HuH-7.5 (cell line): ENCODE measurements at regions not wholly inside any gene's neighbourhood (a gene's known extent, or its start where the extent isn't known, plus 50 kb on each side); places are given as distances from the start of the nearest gene placed in this dataset.
"Not testable (repeated sequence)": the region's sequence is repeated elsewhere in the genome, so short reads cannot be mapped to it uniquely, and the experiment has no call there.

ENCODE experiments used
- DNase-seq: peaks from one replicate; pipeline ENCODE4 v3.0.0; 2011; ENCODE audit warnings: low spot score

GRCh38 chr2:120531863-120532600, 186.1 kb downstream of the INHBB start:
- no peak for DNase-seq

- no peak for DNase-seq
Measured at GRCh38 chr2:120533625-120534024, 187.7 kb downstream of the INHBB start.

DNA sequence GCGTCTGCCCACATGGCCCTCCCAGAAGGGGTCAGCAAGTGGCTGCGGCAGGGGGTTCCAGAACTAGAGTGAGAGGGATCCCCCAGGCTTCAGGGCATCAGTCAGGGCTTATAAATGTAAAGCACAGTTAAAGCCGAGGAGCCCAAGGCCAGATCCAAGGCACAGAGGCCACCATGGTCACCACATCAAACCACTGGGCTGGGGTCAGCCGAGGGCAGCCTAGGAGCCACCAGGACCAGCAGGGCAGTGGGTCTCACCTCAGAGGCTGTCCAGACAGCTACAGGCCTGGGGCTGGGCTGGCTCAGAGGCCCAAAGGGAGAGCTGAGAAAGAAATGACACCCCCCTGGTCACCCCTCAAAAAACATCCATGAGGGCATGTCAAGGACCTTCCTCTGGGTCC, 188.5 kb downstream of the INHBB start:
- no peak for DNase-seq

DNA sequence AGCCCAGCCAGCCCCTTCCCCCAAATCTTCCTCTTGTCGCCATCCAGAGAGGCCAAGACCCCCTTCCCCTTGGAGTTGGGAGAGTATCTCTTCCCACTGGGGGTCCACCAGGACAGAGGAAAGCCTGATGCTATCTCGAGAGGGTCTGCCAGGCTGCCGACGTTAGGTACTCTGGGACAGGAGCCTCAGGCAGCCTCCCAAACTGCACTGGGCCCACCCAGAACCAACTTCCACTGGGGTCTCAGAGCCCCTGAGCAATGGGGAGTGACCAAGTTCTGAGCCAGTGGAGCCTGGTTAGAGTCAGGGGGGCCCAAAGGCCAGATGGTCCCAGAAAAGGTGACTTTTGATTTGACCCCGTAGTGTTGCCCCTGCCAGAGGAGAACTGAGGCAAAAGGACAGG, 189.1 kb downstream of the INHBB start:
- DNase-seq: no peak

GRCh38 chr2:120536141-120536540, 190.2 kb downstream of the INHBB start:
- no peak for DNase-seq

- no peak for DNase-seq
Measured at GRCh38 chr2:120538691-120539423, 192.9 kb downstream of the INHBB start.

DNA sequence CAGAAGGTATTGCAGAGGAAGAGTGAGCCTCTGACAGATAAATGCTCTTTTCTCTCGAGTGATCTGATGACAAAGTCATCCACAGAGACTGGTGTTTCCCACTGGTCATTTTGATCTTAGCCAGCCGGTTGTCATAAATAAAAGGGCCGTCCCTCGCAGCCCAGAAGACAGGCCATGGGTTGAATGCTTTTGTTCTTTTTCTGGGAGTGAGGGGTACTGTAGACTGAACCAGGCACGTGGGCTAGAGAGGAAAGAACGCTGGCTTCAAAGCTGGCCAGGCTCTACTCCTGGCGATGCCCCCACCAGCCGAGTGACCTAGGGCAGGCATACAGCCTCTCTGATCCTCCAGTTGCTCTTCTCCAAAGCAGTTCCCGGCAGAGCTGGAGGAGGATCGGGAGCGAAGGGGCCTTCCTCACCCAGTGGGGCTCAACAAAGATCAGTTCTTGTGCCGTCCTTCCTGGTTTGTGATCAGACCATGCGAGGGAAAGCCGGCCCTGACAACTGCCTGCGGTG, 193.5 kb downstream of the INHBB start:
- no peak for DNase-seq

DNA sequence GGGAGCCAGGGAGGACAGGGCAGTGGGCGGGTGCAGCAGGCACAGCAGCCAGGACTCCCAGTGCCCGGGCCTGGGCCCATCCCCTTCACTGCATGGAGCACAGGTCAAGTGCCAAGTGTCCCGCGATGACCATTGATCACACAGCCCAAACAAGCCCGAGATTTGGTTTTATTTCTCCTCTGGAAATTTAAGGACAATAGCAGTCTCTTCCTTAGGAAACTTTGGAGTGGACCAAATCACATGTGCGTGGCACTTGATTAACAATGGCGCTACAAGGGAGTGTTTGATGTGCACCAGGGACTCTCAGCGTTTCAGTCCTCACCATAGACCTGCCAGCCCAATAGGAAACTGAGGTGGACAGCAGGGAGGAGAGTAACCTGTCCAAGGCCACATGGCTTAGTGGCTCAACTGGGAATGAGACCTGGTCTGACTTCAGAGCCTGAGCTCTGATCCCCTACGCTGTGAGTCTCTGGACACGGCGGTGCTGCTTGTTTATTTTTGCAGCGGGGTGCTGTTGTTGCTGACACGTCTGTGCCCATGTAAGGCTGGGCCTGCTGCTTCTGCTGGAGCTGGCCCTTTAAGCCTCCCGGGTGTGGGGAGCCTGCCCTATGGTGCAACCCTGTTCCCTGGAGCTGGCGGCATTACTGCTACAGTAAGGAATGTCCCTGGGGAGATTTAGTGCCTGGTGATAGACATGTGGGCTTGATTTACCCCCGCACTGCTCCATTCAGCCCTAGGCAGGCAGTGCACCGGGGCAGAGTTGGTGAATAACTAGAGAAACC, 194.2 kb downstream of the INHBB start:
- DNase-seq: peak; percentile 75

DNA sequence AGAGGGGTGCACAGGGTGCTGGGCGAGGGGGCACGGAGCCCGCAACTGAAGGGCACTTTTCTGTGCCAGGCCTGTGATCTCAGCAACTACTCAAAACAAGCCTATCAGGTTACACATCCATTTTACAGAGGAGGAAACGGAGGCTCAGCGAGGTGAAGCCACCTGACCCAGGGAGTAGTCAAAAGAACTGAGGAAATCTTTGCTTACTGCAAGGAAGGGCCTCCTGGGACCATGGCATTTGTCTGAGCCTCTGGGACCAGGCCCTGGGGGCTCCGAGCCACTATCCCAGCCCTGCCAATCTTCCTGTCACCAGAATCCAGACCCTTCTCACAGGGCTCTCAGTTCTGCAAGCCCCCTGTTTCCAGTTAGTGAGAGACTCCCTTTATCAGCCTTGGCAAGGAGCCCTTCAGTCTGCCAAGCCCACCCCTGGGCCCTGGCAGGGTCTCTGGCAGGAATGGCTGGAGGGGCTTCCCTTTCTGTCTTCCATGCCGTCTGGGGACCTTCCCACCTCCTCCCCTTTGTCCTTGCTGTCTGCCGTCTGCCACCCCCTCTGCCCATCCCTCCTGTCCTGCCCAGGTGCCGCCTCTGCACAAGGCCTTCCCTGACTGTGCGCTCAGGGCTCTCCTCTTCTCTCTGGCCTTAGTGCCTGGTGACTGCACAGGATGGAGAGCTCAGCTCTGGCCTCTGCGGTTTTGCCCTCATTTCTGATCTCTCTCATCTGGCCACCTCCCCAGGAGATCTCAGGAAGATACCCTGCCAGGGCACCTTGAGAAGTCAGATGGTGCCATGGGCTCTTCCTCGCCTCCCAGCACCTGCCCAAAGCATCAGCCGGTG, 194.7 kb upstream of the GLI2 start:
- no peak for DNase-seq

DNA sequence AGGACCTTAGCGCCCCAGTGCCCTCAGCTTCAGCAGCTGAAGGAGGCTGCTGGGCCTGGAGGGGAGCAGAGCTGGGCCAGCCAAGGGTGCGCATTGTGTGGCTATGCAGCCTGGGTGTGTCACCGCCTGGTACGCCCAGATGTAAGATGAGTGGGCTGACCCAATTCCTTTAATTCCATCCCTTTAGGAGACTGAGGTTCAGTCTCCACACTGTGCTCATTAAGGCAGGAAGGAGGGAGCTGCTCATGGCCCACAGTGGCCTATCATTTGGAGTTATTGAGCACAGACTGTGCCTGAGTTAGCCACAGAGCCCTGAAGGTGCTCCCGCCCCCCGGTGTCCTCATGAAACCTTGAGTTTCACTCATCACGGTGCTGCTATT, 194.1 kb upstream of the GLI2 start:
- no peak for DNase-seq

- DNase-seq: no peak
Measured at GRCh38 chr2:120541972-120542670, 193.5 kb upstream of the GLI2 start.

GRCh38 chr2:120542911-120543527, 192.6 kb upstream of the GLI2 start:
- DNase-seq: no peak

DNA sequence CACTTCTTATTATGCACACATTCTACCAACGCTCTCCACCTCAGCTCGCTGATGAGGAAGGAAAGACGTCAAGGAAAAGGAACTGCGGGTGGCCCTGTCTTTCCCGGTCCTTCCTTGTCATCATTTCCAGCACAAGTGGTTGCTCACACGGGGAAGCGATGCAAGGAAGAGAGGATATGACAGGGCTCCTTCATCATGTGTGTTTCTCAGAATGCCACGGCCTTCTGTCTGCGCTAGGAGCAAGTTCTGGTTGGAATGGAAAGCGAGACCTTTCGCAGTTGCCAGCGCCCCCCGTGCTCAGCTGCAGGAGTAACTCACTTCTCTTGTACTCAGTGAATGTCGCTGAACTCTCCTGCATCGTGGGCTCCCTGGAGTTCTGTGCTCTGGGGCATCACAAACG, 191.8 kb upstream of the GLI2 start:
- no peak for DNase-seq

DNA sequence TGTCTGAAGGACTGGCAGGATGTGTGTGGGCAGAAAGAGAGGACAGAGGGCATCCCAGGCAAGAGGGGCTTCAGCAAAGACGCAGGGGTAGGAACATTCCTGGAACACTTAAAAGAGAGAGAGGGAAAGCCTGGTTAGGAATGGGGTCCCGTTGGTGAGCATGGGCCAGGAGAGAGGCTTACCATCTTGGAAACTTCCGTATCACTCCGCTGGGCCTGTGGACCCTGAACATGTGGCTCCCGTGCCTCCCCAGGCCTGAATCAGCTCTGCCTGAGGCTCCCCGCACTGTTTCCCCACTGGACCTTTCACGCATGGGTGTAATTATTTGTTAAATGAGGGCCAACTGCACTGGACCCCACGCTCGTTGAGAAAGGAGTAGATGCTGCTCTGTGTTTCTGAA, 191.1 kb upstream of the GLI2 start:
- no peak for DNase-seq

- DNase-seq: not testable (repeated sequence)
Measured at GRCh38 chr2:120545007-120545406, 190.7 kb upstream of the GLI2 start.

DNA sequence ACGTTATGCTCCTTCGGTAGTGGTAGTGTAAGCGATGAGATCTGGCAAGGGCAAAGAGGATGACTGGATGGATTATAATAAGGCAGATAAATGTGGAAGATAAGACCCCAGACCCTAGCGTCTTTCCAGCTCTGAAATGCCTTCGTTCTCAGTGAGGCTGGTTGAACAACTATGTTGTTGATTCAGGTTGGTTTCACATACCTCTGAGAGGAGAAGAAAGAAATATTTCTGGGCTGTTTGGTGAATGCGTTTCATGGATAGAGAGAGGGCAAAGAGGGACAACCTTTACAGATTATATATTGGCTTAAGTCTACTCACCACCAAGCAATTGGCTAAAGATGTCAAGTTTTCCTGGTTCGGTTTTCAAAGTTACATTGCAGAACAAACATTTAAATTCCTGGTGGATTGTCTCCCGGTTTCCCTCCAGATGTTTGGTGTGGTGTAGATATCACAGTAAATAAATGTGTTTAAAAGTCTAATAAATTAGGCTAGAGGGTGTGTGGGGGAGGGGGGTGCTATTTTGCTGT, 190.1 kb upstream of the GLI2 start:
- DNase-seq: no peak

DNA sequence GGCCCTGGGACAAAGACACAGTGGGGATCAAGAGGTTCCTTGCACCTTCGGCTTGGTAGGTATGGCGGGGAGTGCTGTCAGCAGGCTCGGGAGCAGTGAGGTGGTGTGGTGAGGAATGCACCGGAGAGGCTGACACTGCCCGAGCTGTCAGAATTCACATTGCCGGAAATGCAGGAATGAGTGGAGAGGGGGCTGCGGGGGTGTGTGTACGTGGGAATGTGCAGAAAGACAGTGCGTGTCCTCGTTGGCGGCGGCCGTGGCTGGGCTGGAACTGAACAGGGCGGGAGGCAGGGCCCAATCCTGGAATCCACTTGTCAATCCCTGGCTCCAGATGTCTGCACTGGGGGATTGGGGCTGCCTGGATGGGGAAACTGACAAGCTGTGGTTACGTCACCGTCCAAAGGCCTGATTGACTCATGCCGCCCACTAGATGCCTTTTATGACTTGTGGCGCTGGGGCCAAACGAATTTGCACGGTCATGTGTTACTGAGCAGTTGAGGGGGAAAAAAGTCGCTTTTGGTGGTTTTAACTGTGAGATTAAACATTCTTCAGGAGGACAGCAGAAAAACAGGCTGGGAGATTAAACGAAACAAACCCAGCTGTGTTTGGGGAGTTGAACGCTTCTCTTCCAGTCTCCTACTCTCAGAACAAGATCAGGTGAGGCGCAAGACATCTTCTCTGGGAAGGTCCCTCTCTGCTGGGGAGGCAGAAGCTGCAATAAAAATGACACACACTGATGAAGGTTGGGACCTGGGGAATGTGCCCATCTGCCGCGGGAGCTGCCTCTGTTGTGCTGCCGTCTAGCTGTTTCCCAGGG, 189.4 kb upstream of the GLI2 start:
- DNase-seq: no peak

DNA sequence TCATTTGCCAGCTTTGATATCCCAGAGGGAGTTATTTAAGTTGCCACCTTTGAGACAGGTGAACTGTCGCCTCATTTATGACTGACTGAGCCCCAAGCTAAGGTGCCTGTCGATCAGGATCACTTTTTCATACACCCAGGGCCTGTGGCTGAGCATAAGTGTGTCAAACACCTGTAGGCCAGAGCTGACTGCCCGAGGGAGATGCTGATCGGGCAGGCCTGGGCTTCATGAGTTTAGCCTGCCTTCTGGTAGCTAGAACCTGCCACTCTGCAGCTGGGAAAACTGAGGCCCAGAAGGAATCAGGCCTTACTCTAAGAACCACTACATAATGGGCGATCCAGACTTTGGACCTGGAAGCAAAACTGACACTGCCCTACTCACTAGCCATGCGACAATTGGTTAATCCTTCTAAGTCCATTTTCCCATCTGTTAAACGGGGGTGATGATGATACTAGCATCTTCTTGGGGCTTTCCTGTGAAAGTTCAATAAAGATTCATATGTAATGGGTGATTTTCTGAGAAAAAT, 188.7 kb upstream of the GLI2 start:
- DNase-seq: no peak

DNA sequence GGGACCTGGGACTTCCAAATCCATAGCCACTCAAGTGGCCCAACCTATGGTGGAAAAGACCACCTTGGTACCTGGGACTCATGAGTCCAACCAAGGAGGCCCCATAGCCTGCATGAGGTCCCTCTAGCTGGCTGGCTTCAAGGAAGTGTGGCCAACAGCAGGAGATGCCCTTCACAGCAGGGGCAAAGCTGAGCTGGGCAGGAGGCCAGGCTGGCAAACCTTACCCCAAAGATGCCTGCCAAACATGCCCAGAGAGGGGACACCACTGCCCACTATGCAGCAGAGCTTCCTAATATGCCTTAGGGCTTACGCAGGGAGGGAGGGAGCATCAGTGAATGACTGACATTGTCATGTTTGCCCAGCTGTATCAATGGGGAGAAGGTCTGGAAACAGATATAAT, 188.0 kb upstream of the GLI2 start:
- DNase-seq: no peak
